ENCODE measurements at regions not wholly inside any gene's neighbourhood (a gene's known extent, or its start where the extent isn't known, plus 50 kb on each side); places are given as distances from the start of the nearest gene placed in this dataset.

DNA sequence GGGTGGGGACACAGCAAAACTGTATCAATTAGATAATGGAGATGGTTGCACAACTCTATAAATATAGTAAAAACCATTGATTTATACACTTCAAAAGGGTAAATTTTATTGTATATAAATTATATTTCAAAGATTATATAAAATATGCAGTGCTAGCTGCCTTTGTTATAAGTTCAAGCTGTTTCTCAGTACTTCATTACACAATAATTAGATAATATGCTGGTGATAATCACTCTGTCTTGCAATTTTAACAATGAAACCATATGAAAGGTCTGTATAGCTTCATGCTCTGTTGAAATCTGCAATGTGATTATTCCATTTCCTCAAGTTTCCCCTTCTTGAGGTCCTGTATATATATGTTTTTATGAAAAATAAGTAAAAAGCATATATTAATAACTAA lies 73.4 kb upstream of the PLS3 start:
- Histone ChIP-seq H3K4me3 (no peak overlapping the region), H3K27me3 (replicated peaks) (no peaks in the 10 kb centered on the region), H3K9me3 (replicated peaks) (no peaks in the 10 kb centered on the region), H3K4me1 (replicated peaks) (no peaks in the 10 kb centered on the region), H3K36me3 (no peaks in the 10 kb centered on the region), H3K27ac (no peak overlapping the region)
- no peak for DNase-seq (ENCODE audit: low read depth in 1 of 2, low spot score in 2 of 2)

DNA sequence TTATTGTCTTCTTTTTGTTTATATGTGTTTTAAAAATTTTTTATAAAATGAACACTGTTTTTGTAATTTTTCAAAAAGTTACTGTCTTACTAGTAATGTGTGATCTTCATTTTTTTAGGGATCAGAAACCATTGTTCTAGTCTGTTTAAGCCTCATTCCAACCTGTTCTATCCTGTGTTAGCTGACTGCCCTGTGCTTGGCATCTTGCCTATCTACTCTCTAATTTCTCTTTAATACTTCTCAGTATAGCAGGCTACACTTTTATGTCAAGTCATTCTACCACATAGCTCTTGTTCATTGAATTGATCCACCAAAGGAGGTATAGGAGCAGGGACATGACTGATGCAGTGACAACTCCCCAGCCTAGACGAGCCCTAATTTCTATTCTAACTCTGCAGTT lies 70.2 kb upstream of the PLS3 start:
- no peak for DNase-seq (ENCODE audit: low read depth in 1 of 2, low spot score in 2 of 2)
- no peaks in the 10 kb centered on the region for H3K36me3 ChIP-seq
- no peaks in the 10 kb centered on the region for H3K9me3 ChIP-seq (replicated peaks)
- H3K4me1 ChIP-seq (replicated peaks) = no peaks in the 10 kb centered on the region
- H3K27ac ChIP-seq = no peak overlapping the region
- no peaks in the 10 kb centered on the region for H3K27me3 ChIP-seq (replicated peaks)
- H3K4me3 ChIP-seq = no peak overlapping the region

DNA sequence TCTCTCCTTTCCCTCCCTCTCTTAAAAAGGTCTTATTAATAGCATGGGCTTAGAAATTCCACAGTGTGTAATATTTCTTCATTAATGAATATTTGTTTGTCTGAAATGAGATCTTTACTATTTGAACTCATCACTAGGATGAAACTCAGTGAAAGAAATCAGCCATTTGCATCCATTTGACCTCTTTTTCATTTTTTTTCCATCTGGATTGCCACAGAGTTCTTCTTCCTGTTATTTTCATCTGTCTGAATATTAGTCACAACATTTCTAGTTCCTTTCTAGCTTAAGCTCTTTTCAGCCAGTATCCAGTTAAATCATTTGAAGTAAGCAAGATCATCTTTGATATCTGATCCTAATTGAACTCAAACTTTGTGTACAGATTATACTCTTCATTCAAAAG lies 69.2 kb upstream of the PLS3 start:
- Histone ChIP-seq H3K27me3 (replicated peaks) (no peaks in the 10 kb centered on the region), H3K27ac (no peak overlapping the region), H3K36me3 (no peaks in the 10 kb centered on the region), H3K4me3 (no peak overlapping the region), H3K9me3 (replicated peaks) (no peaks in the 10 kb centered on the region), H3K4me1 (replicated peaks) (no peaks in the 10 kb centered on the region)
- DNase-seq (ENCODE audit: low read depth in 1 of 2, low spot score in 2 of 2) = no peak

DNA sequence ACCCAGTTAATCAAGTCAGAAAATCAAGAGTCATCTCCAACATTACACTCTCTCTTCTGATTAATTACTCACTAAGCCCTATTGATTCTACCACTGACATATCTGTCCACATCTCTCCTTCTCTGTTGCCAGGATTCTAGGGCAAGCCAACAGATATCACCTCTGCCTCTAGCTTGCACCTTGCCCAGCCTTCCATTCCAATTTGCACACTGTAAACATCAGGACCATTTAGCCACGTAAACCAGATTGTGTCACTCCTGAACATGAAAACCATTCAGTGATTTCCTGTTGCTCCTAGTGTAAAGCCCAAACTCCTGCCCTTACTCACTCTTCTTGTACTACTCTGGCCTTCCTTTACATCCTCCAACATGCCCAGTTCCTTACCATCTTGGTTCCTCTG lies 68.0 kb upstream of the PLS3 start:
- Histone ChIP-seq H3K4me1 (replicated peaks) (no peaks in the 10 kb centered on the region), H3K27ac (no peak overlapping the region), H3K36me3 (no peaks in the 10 kb centered on the region), H3K4me3 (no peak overlapping the region), H3K9me3 (replicated peaks) (no peaks in the 10 kb centered on the region), H3K27me3 (replicated peaks) (no peaks in the 10 kb centered on the region)
- no peak for DNase-seq (ENCODE audit: low read depth in 1 of 2, low spot score in 2 of 2)

DNA sequence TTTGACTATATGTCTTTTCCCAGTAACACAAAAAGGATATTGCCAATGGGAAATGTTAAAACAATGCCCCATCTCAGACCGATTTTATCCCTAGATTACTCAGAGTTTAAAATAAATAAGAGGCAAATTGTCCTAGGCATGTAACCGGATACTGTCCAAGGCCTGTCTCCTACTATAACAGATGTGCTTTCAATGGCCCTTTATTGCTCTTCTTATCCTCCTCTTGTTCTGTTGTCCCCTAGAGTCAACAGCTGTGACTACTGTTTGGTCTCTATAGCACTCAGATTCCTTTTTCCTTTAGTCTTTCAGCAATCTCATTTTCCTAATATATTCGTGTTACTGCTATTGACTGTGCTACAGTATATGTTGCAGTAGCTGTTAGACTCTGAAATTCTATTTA lies 66.8 kb upstream of the PLS3 start:
- DNase-seq (ENCODE audit: low read depth in 1 of 2, low spot score in 2 of 2) = no peak
- Histone ChIP-seq H3K27ac (no peak overlapping the region), H3K9me3 (replicated peaks) (no peaks in the 10 kb centered on the region), H3K27me3 (replicated peaks) (no peaks in the 10 kb centered on the region), H3K36me3 (no peaks in the 10 kb centered on the region), H3K4me1 (replicated peaks) (no peaks in the 10 kb centered on the region), H3K4me3 (no peak overlapping the region)

DNA sequence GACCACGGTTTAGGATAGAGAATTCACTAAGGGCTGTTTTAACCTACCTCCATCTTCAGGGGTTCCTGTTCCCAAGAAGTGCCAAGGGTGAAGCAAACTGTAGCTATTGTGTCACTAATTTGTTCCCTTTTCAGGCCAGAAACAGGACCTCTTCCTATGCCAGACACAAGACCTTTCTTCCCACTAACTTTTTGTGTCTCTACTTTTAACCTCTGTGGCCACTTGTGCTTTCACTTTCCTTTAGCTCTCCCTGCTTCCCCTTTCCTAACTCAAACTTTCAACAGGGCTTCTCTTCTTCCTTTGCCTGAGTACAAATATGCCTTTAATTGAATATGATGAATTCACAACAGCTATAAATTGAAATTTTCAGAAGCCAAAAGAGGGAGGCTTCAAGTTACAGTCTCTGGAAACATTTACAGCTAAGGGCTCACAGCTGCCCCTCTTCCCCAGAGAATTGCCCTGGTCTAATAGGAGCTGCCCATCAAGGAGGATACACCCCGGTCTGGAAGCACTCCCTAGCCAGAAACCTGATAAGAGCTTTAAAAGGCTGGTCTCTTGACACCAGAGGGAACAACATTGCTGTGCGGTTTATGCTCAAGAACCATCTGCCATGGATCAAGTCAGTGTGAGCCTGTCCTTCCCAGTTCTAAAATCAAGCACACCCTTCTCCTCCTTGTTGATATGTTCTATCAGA lies 61.7 kb upstream of the PLS3 start:
- Histone ChIP-seq H3K4me3 (no peak overlapping the region), H3K27me3 (replicated peaks) (no peaks in the 10 kb centered on the region), H3K9me3 (replicated peaks) (no peaks in the 10 kb centered on the region), H3K36me3 (no peaks in the 10 kb centered on the region), H3K4me1 (replicated peaks) (no peaks in the 10 kb centered on the region), H3K27ac (no peak overlapping the region)
- no peak for DNase-seq (ENCODE audit: low read depth in 1 of 2, low spot score in 2 of 2)

DNA sequence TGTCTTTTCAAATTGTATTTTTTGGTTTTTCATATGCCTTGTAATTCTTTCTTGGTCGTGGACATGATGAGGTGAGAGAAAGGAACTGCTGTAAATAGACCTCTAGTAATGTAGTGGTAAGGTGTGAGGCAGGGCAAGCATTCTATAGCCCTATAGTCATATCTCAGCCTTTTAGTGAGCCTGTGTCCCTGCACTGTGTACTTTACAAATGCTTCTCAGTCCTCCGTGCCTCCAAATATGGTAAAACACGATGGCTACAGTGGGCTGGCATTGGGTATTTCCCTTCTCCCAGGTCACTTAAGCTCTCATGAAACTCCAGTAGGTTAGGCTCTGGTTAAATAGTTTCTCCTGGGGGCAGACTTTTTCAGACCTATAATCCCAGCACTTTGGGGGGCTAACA lies 57.9 kb upstream of the PLS3 start:
- no peaks in the 10 kb centered on the region for H3K9me3 ChIP-seq (replicated peaks)
- H3K27me3 ChIP-seq (replicated peaks) = no peaks in the 10 kb centered on the region
- H3K4me1 ChIP-seq (replicated peaks) = no peaks in the 10 kb centered on the region
- no peak overlapping the region for H3K27ac ChIP-seq
- no peak for DNase-seq (ENCODE audit: low read depth in 1 of 2, low spot score in 2 of 2)
- no peak overlapping the region for H3K4me3 ChIP-seq
- no peaks in the 10 kb centered on the region for H3K36me3 ChIP-seq

DNA sequence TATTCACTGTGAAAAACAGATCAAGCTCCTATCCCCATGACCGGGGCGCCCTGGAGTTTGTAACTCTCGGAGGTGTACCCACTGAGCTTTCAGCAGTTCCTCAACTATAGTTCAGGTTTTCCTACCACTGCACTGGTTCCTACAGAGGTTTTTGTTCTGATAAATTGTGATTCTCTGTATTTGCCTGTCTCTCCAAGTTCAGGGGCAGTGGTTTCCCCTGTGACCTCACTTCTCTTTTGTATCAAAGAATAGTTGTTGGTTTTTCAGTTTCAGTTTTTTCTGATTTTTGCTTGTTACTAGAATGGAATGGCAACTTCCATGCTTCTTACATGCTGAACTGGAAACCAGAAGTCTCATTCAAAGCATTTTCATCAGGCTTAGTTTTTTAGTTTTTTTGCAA lies 56.8 kb upstream of the PLS3 start:
- H3K9me3 ChIP-seq (replicated peaks) = no peaks in the 10 kb centered on the region
- no peaks in the 10 kb centered on the region for H3K4me1 ChIP-seq (replicated peaks)
- no peak for DNase-seq (ENCODE audit: low read depth in 1 of 2, low spot score in 2 of 2)
- no peaks in the 10 kb centered on the region for H3K27me3 ChIP-seq (replicated peaks)
- no peak overlapping the region for H3K27ac ChIP-seq
- no peak overlapping the region for H3K4me3 ChIP-seq
- no peaks in the 10 kb centered on the region for H3K36me3 ChIP-seq

All from SJSA1 (cell line).